ENCODE measurements at regions not wholly inside any gene's neighbourhood (a gene's known extent, or its start where the extent isn't known, plus 50 kb on each side); places are given as distances from the start of the nearest gene placed in this dataset.

GRCh38 chr16:26742040-26742439 is 324.7 kb upstream of the C16orf82 start (continued):
- TF ChIP-seq ZNF337 (CRISPR knock-in tag; IDR thresholded peaks at IDR 0.05; ENCODE audit: borderline replicate concordance, low read depth), result no peak
- TF ChIP-seq CEBPB (IDR thresholded peaks at IDR 0.05; ENCODE audit: borderline replicate concordance, low read depth, low read length), result no peak
- no peak for TF ChIP-seq ZNF781 (CRISPR knock-in tag; IDR thresholded peaks at IDR 0.05; ENCODE audit: borderline replicate concordance, not compliant biosample characterization)
- no peak for TF ChIP-seq LBX2 (CRISPR knock-in tag; IDR thresholded peaks at IDR 0.05; ENCODE audit: borderline replicate concordance)

GRCh38 chr16:26744430-26744829 is 322.3 kb upstream of the C16orf82 start:
- Histone ChIP-seq H3K4me1 (ENCODE audit: insufficient read depth, low read length) (no peaks in the 10 kb centered on the region), H2AFZ (ENCODE audit: low read length) (no peak overlapping the region), H3K9ac (ENCODE audit: insufficient read depth, low read depth, low read length) (no peak overlapping the region), H3K4me2 (ENCODE audit: low read depth, low read length) (no peak overlapping the region), H3K27ac (ENCODE audit: extremely low read length, insufficient read depth, low read length) (no peak overlapping the region), H3K9me3 (ENCODE audit: low read length) (no peaks in the 10 kb centered on the region), H3K79me2 (ENCODE audit: insufficient read depth, low read length) (no peaks in the 10 kb centered on the region), H4K20me1 (ENCODE audit: insufficient read depth, low read length) (no peaks in the 10 kb centered on the region), H3K4me3 (replicated peaks in 1 of 3; ENCODE audit: insufficient read depth in 1 of 3, low read depth in 2 of 3, low read length in 3 of 3) (no peak overlapping the region), H3K27me3 (ENCODE audit: control insufficient read depth in 1 of 2, insufficient read depth in 2 of 2, low read length in 2 of 2) (0 out of 5 replicates have a peak, but pooled peaks cover 0 to 5% of the 10 kb centered on the region in 2 experiments), H3K36me3 (replicated peaks in 1 of 2; ENCODE audit: control insufficient read depth in 1 of 2, insufficient read depth in 2 of 2, low read length in 2 of 2) (no peaks in the 10 kb centered on the region)
- BruUV-seq (replicated peaks), result no TSS peak
- ATAC-seq (no peak), FAIRE-seq (no peak), DNase-seq (ENCODE audit: low spot score) (no peak)
- POLR2A ChIA-PET, result no interaction called here
- TF ChIP-seq POGZ (CRISPR knock-in tag; IDR thresholded peaks at IDR 0.05) (no peak), ZNF773 (CRISPR knock-in tag; IDR thresholded peaks at IDR 0.05; ENCODE audit: borderline replicate concordance) (no peak), POLR2AphosphoS2 (IDR thresholded peaks at IDR 0.05; ENCODE audit: low read depth, low read length) (no peak), HNRNPH1 (optimal IDR thresholded peaks at IDR 0.05; ENCODE audit: low read depth, low read length) (no peak), ZFP41 (CRISPR knock-in tag; IDR thresholded peaks at IDR 0.05; ENCODE audit: borderline replicate concordance) (no peak), CCAR2 (optimal IDR thresholded peaks at IDR 0.05; ENCODE audit: low read depth, low read length) (no peak), MBD4 (IDR thresholded peaks at IDR 0.05; ENCODE audit: borderline replicate concordance, low read length) (no peak), ZNF713 (CRISPR knock-in tag; IDR thresholded peaks at IDR 0.05) (no peak)
- intact Hi-C loops (cut with micrococcal nuclease; ENCODE audit: unreplicated experiment), result no loop called here
- in situ Hi-C loops (cut with HindIII; ENCODE audit: extremely low pct_ligation_motif_present, low pct_unique_long_range_greater_than_20kb), result no loop called here
- WGBS (ENCODE audit: low lambda C conversion rate), result 2% methylated on average over 5 of the region's 5 CpGs
- CTCF ChIA-PET (ENCODE audit: low intra/inter-chr PET ratio, low total read pairs), result no interaction called here

Measured in HepG2 (cell line).